GDM1 (cell line): ENCODE measurements at regions not wholly inside any gene's neighbourhood (a gene's known extent, or its start where the extent isn't known, plus 50 kb on each side); places are given as distances from the start of the nearest gene placed in this dataset.

Experiments
- DNase-seq: peaks from one replicate; lab custom pipeline; 2025; lab: John Stamatoyannopoulos, UW

DNA sequence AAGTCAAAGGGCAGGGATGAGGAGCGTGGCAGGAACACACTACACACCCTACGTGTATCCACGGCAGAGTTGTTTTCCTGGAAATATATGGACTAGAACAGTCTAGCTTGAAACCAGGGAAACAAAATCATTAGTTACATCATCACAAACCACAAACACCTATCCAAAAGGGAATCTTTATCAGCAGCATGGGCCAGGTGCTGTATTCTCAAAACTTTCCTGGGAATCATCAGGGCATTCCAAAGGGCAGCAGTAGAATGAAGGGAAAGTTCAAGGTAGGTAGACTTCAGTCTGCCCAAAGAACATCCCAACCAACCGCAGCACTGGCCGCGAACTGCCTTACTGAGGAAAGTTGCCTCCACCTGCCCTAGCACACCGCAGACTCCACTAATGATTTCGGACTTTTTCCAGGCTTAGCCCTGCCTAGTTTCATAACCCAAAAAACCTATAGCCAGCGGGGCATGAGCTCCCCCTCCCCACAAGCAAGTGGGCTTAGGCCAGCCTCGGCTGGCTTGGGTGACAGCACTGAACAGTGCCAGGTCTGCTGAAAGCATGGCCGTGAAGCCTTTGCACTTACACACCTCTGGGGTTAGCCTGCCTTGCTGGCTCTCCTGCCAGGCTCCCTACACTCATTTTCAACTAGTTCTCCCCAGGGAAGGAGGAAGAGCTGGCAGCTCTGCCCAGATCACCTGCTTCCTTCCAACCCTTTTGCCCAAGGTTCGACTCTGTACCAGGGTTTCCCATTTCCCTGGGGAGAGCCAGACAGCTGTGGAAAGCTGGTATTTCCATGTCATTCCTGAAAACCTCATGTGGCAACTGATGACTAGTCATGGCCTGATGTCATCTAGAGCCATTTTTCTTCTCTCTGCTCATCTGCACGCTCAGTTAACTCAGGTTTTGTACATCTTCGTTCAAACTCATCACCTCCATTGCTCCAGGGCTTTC, 77.3 kb upstream of the UBAC2 start:
- DNase-seq, result no peak

DNA sequence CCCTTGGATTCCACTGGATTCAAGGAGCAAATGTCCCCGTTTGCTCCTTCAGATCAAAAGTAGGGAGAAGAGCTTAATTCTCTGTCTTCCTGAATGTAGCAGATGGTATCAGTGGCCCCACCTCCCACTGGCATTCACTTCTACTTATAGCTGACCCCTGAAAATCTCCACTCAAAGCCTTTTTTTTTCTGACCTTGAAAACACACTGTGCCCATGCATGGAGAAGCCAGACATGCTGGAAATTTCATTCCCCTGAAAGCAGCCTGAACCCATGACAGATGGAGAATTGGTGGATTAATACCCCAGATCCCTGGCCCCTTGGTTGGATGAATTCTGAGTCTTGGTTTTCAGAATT, 76.6 kb upstream of the UBAC2 start:
- DNase-seq, result no peak

DNA sequence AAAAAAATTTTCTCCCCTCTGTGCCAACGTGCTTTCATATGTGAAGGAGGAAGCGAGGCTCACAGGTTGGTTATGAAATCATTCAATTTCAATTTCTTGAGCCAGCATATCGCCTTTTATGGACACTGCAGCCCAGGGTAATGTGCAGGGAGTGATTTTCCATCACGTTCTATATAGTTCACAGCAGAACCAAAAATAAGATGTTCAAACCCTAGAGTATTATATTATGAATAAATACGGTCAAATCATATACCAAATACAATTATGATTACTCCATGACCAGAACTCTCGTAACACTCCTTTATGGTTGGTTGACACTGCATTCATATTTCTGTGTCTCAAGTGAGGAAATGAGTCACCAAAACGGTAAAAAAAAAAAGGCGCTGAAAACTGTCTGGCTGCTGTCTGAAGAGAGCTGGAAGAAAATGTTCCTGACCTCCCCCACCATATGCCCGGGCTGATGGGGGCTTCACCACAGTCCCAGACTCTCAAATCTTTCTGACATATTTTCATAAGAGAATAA, 75.8 kb upstream of the UBAC2 start:
- peak; percentile 11 for DNase-seq

DNA sequence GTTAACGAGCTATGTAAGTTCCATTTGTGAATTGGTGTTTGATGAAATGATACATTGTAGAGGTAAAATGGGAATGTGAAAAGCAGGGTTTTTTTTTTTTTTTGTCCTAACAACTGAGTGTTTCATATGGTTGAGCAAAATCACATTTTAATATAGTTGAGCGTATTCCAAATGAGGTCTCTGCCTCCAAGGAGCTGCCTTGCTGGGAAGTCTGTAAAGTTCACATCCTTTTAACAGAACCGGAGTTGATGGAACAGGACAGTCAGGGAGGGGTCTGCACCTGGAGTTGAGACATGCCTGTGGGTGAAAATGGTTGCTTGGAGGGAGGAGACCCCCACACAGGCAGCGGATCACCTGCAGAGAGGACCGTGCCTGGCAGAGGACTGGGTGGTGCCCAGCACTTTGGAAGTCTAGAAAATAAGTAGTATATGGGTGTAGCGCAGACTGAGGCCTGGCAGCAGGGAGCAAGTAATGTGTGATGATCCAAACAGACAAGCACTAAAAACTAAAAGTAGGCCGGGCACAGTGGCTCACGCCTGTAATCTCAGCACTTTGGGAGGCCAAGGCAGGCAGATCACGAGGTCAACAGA, 75.2 kb upstream of the UBAC2 start:
- DNase-seq, result no peak

DNA sequence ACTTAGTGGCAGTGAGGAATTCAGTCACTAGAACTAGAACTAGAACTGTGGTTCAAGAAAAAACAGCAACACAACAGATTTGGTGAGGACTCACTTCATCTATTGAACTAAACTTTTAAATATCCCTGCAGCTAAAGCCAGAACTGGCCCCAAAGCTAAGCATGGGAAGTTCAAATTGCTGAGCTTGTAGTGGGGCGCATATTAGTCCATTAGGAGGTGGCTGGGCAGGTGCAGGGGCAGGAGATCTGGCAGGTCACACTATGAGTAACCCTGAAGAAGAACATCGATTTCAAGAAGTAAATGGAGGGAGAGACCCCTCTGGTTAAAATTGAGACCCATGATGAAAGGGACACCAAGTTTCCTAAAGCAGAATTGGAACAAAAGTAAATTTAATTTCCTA, 73.8 kb upstream of the UBAC2 start:
- DNase-seq, result no peak

DNA sequence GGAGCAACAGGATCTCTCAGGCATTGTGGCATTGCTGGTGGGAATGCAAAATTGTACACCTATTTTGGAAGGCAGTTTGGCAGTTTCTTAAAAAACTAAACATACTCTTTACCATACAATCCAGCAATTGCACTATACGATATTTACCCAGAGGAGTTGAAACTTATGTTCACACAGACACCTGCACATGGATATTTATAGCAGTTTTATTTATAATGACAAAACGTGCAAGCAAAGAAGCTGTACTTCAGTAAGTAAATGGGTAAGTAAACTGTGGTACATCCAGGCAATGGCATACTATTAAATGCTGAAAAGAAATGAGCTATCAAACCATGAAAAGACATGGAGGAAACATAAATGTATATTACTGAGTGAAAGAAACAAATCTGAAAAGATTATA, 71.6 kb upstream of the UBAC2 start:
- no peak for DNase-seq

DNA sequence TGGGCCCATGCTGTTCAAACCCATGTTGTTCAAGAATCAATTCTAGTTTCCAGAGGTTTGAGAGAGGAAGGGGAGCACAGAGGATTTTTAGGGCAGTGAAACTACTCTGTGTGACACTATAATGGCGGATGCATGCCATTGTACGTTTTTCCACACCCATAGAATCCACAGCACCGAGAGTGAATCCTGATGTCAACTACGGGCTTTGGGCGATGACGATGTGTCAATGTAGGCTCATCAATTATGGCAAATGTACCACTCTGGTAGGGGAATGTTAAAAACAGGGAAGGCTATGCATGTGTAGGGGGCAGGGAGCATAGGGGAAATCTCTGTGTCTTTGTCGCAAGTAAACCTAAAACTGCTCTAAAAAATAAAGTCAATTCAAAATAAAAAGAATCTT, 70.7 kb upstream of the UBAC2 start:
- DNase-seq, result no peak

DNA sequence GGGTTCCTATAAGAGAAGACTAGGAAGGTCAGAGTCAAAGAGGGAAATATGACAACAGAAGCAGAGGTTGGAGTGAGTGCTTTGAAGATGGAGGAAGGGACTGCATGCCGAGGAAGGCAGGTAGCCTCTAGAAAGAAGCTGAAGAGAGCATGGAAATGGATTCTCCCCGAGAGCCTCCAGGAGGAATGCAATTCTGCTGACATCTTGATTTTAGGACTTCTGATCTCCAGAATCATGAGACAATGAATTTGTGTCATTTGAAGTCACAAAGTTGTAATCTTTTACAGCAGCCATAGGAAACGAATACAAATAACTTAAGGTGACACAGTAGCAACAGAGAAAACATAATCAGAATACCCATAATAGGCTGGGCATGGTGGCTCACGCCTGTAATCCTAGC, 69.2 kb upstream of the UBAC2 start:
- no peak for DNase-seq

DNA sequence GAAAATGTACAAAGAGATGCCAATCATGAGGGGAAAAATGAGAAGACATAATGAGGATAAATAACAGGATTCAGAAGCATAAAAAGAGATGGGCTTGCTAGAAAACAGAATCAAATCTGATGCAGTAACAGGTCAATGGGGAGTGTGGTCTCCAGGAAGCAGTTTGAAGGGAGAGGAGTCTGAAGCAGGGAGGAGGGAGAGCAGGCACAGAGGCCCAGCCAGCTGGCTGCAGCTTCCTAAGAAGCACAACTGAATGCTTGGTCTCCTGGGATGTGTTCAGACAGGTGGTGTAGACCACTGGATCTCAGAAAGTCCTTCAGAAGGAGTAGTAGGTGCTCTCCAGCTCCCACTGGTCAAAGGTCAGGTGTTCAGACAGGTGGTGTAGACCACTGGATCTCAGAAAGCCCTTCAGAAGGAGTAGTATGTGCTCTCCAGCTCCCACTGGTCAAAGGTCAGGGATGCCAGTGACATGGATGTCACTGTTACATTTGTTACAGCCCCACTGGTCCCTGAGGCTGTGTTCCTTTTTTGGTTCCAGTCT, 68.3 kb upstream of the UBAC2 start:
- DNase-seq, result no peak

DNA sequence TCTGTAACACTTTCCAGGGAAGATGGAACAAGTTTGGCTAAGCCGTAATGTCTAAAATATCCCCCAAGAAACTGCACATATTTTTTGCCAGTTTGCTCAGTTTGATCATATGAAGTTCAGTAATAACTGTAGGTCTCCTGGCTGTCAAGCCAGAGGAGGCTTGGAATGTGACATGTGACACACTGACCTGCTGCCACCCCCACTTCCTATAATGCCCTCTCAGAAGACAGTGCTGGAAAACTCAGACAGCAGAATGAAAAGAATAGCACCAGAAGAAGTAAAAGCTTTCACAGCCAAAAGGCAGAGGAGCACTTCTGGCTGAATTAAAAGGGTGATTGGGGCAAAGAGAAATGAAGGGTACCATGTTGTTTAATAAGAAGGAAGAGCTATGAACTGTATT, 67.4 kb upstream of the UBAC2 start:
- no peak for DNase-seq

DNA sequence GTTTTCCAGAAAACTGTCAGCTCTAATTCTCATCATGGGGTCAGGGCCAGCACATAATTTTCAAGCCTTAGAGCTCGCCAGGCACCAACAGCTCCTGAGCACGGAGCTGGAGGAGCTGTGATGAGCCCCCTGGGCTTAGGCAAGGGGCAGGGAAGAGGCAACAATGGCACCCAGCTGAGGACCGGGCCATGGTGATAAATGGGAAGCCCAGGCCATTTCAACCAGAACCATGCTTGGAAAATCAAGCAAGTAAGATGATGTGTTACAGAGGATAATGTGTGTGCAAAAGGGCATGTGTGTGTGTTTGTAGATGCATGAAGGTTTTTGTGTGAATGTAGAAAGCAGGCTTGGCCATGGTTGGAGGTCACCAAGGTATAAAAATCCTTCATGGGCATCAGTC, 66.8 kb upstream of the UBAC2 start:
- DNase-seq, result no peak

DNA sequence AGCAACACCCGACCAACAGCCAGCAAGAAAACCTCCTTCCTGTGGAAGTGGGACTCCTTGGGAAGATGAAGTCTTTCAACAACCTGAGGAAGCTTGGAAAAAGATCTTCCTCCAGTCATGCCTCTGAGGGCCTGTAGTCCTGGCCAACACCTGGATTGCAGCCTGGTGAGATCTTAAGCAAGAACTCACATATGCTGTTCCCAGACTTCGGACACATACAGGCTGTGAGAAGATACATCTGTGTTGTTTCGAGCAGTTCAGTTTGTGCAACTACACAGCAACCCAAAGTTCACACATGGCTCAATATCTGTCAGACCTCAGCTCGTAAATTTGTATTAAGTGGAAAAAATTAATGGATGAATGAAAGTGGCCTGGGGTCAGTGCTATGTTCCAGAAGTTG, 65.1 kb upstream of the UBAC2 start:
- no peak for DNase-seq

DNA sequence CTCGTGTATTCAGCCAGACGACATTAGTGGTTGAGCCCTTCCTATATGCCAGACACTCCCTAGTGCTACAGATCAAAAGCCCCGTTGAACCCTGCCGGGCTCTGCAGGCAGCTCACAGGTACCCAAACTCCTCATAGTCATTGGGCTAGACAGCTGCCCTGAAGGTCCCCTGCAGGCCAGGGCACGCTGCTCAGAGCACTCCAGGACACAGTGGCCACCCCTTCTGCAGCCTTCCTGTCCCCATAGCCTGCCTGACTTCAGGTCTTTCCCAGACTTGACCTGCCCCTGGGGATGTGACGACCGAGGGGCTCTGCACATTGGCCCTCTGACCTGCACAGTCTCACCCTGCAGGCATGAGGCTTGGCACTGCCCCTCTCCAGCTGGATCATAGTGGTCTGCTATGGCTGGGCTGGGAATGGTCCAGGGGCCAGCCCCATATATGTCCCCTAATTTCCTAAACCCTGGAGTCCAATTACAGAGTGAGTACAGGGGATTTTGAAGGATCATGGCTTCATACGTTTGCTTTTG, 64.2 kb upstream of the UBAC2 start:
- no peak for DNase-seq

DNA sequence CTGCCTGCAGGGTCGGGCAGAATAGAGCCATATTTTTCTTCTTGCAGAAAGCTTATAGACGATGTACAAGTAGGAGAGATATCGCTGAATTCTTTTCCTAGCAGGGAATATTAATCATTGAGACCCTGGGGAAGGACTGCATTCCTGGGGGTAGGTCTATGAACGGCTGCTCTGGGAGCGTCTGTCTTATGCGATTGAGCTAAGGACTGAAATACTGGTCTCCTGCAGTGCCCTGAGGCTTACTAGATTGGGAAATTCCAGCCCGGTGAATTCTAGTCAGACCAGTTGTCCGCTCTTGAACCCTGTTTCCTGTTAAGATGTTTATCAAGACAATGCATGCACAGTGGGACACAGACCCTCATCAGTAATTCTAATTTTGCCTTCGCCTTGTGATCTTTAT, 59.8 kb upstream of the UBAC2 start:
- DNase-seq, result no peak

DNA sequence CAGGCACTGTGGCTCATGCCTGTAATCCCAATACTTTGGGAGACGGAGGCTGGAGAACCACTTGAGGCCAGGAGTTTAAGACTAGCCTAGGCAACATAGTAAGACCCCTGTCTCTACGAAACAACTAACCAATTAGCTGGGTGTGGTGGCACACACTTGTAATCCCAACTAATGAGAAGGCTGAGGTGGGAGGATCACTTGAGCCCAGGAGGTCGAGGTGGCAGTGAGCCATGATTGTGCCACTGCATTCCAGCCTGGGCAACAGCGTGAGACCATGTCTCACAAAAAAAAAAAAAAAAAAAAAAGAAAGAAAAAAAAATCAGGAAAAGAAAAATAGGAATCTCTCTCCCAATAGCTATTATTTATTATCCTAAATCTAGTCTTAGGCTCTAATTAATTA, 56.8 kb upstream of the UBAC2 start:
- no peak for DNase-seq

DNA sequence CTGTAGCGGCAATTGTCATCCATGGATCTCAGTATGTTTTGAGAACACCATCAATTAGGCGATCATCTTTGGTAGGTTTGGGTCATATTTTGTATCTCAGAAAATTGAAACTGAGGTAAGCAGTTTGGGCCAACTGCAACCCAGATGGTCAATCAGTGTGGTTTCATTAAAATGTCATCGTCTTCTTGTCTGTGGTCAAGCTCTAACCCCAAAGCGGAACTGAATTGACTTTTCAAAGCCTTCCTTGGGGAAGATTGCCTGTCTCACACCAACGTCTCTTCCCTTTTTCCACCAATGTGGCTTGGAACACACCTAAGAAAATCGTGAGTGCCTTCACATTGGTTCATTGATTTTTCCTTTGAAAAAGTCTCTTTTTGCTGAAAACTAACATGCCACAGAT, 56.3 kb upstream of the UBAC2 start:
- DNase-seq, result no peak

DNA sequence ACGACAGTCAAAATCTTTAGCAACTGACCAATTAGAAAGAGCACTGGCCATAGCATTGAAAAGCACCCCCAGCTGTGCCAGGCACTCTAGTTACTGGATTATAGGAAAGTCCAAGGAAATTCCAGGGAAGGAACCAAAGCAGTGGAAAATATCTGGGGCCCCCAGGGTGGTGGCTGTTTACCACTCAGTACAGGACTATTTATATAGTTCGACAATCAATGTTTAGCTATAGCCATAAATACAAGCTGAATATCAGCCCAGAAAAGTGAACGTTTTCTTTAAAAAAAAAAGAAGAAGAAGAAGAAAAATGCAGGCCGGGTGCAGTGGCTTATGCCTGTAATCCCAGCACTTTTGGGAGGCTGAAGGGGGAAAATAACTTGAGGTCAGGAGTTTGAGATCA, 55.2 kb upstream of the UBAC2 start:
- no peak for DNase-seq

DNA sequence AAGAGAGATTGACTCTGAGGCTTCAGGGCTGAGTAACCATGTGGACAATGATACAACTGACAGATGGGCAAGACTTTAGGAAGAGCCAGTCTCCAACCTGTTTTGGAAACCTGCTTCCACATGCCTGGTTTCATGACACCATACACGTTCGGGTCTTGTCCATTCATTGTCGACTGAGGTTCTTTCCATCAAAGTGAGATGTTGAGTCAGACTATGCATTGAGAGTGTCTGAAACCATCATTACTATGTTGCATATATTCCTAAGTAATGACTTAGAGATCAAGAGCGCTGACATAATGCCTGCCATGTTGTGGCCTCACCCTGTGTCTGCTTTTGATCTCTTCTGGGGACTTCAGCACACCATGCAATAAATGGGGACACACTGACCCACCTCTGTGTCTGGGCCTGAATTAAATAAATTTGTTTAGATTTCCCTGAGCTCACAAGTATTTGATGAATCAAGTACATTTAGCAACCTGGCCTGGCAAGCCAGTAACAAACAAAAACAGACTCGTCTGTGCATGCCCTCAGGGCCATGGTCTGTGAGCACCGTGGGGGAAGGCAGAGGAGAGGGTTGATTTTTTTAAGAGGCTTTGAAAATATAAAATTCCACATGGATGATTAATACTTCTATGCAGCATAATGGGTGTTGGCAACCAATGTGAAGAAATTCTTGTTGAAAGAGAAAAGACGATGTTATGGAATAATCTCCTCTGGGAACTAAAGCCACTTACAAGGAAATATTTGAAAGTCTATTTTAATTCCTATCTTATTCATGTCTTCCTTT, 49.9 kb upstream of the UBAC2 start:
- no peak for DNase-seq
